Keratinocyte (primary cell): ENCODE measurements at regions not wholly inside any gene's neighbourhood (a gene's known extent, or its start where the extent isn't known, plus 50 kb on each side); places are given as distances from the start of the nearest gene placed in this dataset.

Experiments used
- DNase-seq: peaks from one replicate; pipeline ENCODE4 v3.0.0-alpha.2; 2011; ENCODE audit warnings: low read depth, missing footprints, low spot score
- FAIRE-seq: peaks from 2 replicates; lab custom pipeline; 2011; peaks lifted over from hg19 to GRCh38; lab: Jason Lieb, UNC
- H2AFZ ChIP-seq: 2 replicates; pipeline ENCODE4 v1.6.0; 2012; ENCODE audit warnings: low read length, control low read depth, inconsistent platforms; ENCODE audit not compliant: control insufficient read depth
- H3K27ac ChIP-seq: 2 replicates; pipeline ENCODE4 v1.5.1; 2011; ENCODE audit warnings: low read length; ENCODE audit not compliant: control insufficient read depth, insufficient read depth
- H3K27me3 ChIP-seq: 3 replicates; pipeline ENCODE4 v1.6.0; 2011; ENCODE audit warnings: low read length; ENCODE audit not compliant: control insufficient read depth, insufficient read depth; ENCODE audit errors: extremely low read depth
- H3K36me3 ChIP-seq, 2 experiments: 2 replicates in 1 of 2; 3 replicates in 1 of 2; pipeline ENCODE4 v1.5.1; 2011; ENCODE audit warnings: low read length in 2 of 2, mild to moderate bottlenecking in 1 of 2; ENCODE audit not compliant: control insufficient read depth in 2 of 2, insufficient read depth in 2 of 2; ENCODE audit errors: extremely low read depth in 1 of 2
- H3K4me1 ChIP-seq: 3 replicates; pipeline ENCODE4 v1.5.1; 2011; ENCODE audit warnings: low read length; ENCODE audit not compliant: control insufficient read depth, insufficient read depth; ENCODE audit errors: extremely low read depth
- H3K4me2 ChIP-seq: 3 replicates; pipeline ENCODE4 v1.6.0; 2011; ENCODE audit warnings: low read depth, low read length; ENCODE audit not compliant: control insufficient read depth, insufficient read depth; ENCODE audit errors: extremely low read depth
- H3K4me3 ChIP-seq, 3 experiments: fragments of 200-600 bp in 1 of 3; sonication (generic) in 1 of 3; 2 replicates in 2 of 3; 3 replicates in 1 of 3; pipeline ENCODE4 v1.5.1; 2011 to 2016; ENCODE audit warnings: low read length in 3 of 3, mild to moderate bottlenecking in 3 of 3, control low read depth in 2 of 3, inconsistent platforms in 1 of 3, low read depth in 1 of 3, mixed read lengths in 1 of 3, mixed run types in 1 of 3, moderate library complexity in 1 of 3; ENCODE audit not compliant: control insufficient read depth in 2 of 3, insufficient read depth in 2 of 3; ENCODE audit errors: extremely low read depth in 1 of 3
- H3K79me2 ChIP-seq: 2 replicates; pipeline ENCODE4 v1.6.0; 2012; ENCODE audit warnings: low read length; ENCODE audit not compliant: control insufficient read depth, insufficient read depth
- H3K9ac ChIP-seq: 3 replicates; pipeline ENCODE4 v1.6.0; 2011; ENCODE audit warnings: low read length; ENCODE audit not compliant: control insufficient read depth, insufficient read depth; ENCODE audit errors: extremely low read depth
- H3K9me1 ChIP-seq: 3 replicates; pipeline ENCODE4 v1.6.0; 2011; ENCODE audit warnings: low read length; ENCODE audit not compliant: control insufficient read depth, insufficient read depth; ENCODE audit errors: extremely low read depth
- H3K9me3 ChIP-seq: 2 replicates; pipeline ENCODE4 v1.5.1; 2012; ENCODE audit warnings: low read depth, low read length; ENCODE audit not compliant: control insufficient read depth
- H4K20me1 ChIP-seq: 3 replicates; pipeline ENCODE4 v1.6.0; 2011; ENCODE audit warnings: low read length; ENCODE audit not compliant: control insufficient read depth, insufficient read depth; ENCODE audit errors: extremely low read depth
- EZH2 ChIP-seq: IDR thresholded peaks from one replicate; pipeline ENCODE4 v1.6.1; 2012; ENCODE audit warnings: inconsistent platforms, mild to moderate bottlenecking, low read length, moderate library complexity
- dilution Hi-C: fragments of 300-500 bp; cut with MboI; formaldehyde crosslinking; loops from one replicate; pipeline ENCODE4 v1.7.0; 2020; ENCODE audit warnings: low sequenced_read_pairs; ENCODE audit not compliant: extremely low pct_ligation_motif_present
- TF ChIP-seq, protein P1 (sequence below), 3 experiments: IDR thresholded peaks in 1 of 3; conservative IDR thresholded peaks in 1 of 3; optimal IDR thresholded peaks in 1 of 3; 2 replicates in 2 of 3; 3 replicates in 1 of 3; pipeline versions ENCODE3 to v1.5.1; 2011; ENCODE audit warnings: low read length in 3 of 3, mild to moderate bottlenecking in 3 of 3, moderate library complexity in 2 of 3, control low read depth in 1 of 3, inconsistent platforms in 1 of 3; ENCODE audit not compliant: insufficient read depth in 2 of 3; ENCODE audit errors: extremely low read depth in 1 of 3

DNA sequence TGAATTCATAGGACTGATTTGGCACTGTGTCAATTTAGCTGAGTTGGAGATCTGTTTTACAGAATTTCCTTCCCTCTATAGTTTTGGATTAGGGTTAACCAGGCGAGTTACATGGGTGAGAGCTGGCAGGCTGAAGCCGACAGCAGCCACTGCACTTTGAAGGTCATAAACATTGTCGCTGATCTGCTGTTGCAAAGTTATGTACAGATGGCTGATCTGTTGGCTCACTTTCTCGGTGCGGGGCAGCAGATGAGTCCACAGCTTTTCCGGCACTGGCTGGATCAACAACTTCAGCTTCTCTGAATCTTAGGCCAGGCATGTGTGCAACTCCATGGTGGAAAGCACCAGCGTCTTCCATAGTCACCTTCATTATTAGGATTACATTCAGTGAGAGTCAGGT is 173.7 kb downstream of the GPAT3 start:
- H2AFZ ChIP-seq: no peak overlapping the region
- no peaks in the 10 kb centered on the region for H4K20me1 ChIP-seq
- no peaks in the 10 kb centered on the region for H3K27me3 ChIP-seq
- dilution Hi-C loops: no loop called here
- DNase-seq: no peak
- no peaks in the 10 kb centered on the region for H3K9me1 ChIP-seq
- H3K9ac ChIP-seq: no peak overlapping the region
- TF ChIP-seq, protein P1, sequence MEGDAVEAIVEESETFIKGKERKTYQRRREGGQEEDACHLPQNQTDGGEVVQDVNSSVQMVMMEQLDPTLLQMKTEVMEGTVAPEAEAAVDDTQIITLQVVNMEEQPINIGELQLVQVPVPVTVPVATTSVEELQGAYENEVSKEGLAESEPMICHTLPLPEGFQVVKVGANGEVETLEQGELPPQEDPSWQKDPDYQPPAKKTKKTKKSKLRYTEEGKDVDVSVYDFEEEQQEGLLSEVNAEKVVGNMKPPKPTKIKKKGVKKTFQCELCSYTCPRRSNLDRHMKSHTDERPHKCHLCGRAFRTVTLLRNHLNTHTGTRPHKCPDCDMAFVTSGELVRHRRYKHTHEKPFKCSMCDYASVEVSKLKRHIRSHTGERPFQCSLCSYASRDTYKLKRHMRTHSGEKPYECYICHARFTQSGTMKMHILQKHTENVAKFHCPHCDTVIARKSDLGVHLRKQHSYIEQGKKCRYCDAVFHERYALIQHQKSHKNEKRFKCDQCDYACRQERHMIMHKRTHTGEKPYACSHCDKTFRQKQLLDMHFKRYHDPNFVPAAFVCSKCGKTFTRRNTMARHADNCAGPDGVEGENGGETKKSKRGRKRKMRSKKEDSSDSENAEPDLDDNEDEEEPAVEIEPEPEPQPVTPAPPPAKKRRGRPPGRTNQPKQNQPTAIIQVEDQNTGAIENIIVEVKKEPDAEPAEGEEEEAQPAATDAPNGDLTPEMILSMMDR (optimal IDR thresholded peaks at IDR 0.05 in 1 of 3, IDR thresholded peaks at IDR 0.05 in 1 of 3, conservative IDR thresholded peaks at IDR 0.05 in 1 of 3; ENCODE audit: extremely low read depth in 1 of 3, insufficient read depth in 2 of 3, low read length in 3 of 3): no peak
- no peak for TF ChIP-seq EZH2
- no peaks in the 10 kb centered on the region for H3K4me1 ChIP-seq
- H3K27ac ChIP-seq: no peak overlapping the region
- no peaks in the 10 kb centered on the region for H3K79me2 ChIP-seq
- no peaks in the 10 kb centered on the region for H3K9me3 ChIP-seq
- no peak for FAIRE-seq
- no peak overlapping the region for H3K4me2 ChIP-seq
- H3K36me3 ChIP-seq: no peaks in the 10 kb centered on the region
- no peak overlapping the region for H3K4me3 ChIP-seq

DNA sequence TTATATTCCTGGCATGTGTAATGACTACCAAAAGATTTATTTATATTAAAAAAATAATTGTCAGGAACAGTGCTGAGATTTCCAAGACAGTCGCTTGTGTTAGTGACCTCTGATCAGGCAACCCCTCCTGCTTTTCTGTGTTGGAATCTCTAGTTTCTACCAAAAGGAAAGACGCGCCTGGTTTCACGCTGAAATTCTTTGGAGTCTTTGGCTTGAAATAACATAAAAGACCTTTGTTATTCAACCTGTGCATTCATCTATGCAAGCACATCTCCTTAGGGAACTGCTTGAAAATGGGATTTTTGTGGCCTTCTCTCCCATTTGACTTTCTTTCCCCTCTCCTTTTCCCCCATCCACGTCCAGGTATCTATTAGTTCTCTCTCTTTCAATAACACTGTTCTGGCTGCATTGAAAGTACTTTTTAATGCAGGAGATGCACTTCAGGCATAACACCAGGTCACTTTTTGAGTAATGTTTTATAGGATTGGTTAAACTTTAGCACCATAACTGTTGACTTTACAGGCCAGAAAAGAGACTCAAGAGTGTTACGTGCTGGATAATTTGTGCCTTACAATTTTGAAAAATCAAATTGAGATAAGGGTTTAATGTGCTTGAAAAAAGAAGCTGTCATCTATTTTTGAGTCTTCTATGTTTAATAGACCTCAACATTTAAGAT is 172.7 kb downstream of the GPAT3 start:
- H3K27me3 ChIP-seq: no peaks in the 10 kb centered on the region
- H3K36me3 ChIP-seq: no peaks in the 10 kb centered on the region
- FAIRE-seq (no peak), DNase-seq (no peak)
- H3K4me2 ChIP-seq: no peak overlapping the region
- dilution Hi-C loops: no loop called here
- H3K79me2 ChIP-seq: no peaks in the 10 kb centered on the region
- no peaks in the 10 kb centered on the region for H4K20me1 ChIP-seq
- H3K9me1 ChIP-seq: no peaks in the 10 kb centered on the region
- no peaks in the 10 kb centered on the region for H3K9me3 ChIP-seq
- H3K4me3 ChIP-seq: no peak overlapping the region
- no peak overlapping the region for H3K9ac ChIP-seq
- no peak overlapping the region for H2AFZ ChIP-seq
- H3K27ac ChIP-seq: no peak overlapping the region
- H3K4me1 ChIP-seq: no peaks in the 10 kb centered on the region
- TF ChIP-seq, protein P1 (optimal IDR thresholded peaks at IDR 0.05 in 1 of 3, IDR thresholded peaks at IDR 0.05 in 1 of 3, conservative IDR thresholded peaks at IDR 0.05 in 1 of 3; ENCODE audit: extremely low read depth in 1 of 3, insufficient read depth in 2 of 3, low read length in 3 of 3): no peak
- no peak for TF ChIP-seq EZH2
